ENCODE measurements at regions not wholly inside any gene's neighbourhood (a gene's known extent, or its start where the extent isn't known, plus 50 kb on each side); places are given as distances from the start of the nearest gene placed in this dataset.

GRCh38 chr7:149605696-149606095 is 108.1 kb upstream of the ZNF746 start:
- TF ChIP-seq POU2F2 (IDR thresholded peaks at IDR 0.05; ENCODE audit: low read depth, low read length) (no peak), POLR2A (IDR thresholded peaks at IDR 0.05; ENCODE audit: low read depth, low read length) (no peak)

Data from GM12891 (cell line).